SK-MEL-5 (cell line): ENCODE measurements at regions not wholly inside any gene's neighbourhood (a gene's known extent, or its start where the extent isn't known, plus 50 kb on each side); places are given as distances from the start of the nearest gene placed in this dataset.
A peak's percentile ranks its signal among the peaks of the same experiment; 100 is the strongest.

Source experiments
- DNase-seq: peaks from one replicate; pipeline ENCODE4 v3.0.0-alpha.2; 2016; ENCODE audit warnings: low read depth, low spot score
- in situ Hi-C: cut with HindIII; loops from 2 replicates; pipeline ENCODE4 v1.10.0; 2016; ENCODE audit warnings: low sequenced_read_pairs, high pct_unique_total_duplicates, low pct_unique_long_range_greater_than_20kb

DNA sequence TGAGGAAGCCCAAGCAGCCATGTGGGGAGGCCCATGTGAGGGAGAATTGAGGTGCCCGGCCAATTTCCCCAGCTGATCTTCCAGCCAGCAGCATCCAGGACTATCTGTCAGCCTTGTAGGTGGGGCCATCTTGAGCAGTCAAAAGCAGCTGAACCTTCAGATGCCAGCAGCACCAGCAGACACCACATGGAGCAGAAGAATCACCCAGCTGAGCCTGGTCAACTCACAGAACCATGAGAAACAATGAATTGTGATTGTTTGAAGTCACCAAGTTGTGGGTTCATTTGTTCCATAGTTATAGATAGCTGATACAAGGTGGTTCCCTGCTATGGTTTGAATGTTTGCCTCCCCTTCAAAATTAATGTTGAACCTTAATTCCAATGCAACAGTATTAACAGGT, 85.1 kb upstream of the ATP6AP2 start:
- in situ Hi-C loops, result no loop called here

DNA sequence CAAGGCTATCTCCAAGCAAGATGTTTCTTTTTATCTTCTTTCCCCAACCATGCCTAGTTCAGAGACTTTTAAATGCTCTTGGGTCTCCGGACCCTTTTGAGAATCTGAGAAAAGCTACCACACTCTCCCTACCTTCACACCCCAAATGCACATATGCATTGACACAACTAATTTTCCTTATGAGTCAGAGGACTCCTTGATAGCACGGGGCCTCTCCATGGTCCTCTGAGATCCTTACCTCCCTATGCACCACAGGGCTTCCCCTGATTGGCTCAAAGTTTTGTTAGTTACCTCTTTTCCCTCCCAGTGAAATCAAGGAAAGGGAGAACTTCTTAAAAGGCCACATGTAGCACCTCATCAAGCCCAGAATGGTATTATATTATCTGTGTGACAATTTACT, 86.8 kb upstream of the ATP6AP2 start:
- no peak for DNase-seq

More for the DNA sequence above, 85.1 kb upstream of the ATP6AP2 start:
- DNase-seq, result no peak

DNA sequence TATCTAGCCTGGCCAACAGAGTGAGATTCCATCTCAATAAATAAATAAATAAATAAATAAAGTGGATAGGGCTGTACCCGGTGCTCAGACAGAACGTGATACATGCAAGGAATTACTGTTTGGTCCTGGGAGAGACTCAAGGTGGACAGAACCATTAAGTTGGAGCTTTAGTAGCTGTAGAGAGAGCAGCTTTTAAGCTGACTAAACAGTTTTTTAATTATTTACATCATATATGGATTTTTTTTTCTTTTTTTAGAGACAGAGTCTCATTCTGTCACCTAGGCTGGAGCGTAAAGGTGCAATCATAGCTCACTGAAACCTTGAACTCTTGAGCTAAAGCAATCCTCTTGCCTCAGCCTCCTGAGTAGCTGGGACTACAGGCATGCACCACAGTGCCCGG, 92.5 kb upstream of the ATP6AP2 start:
- in situ Hi-C loops, result no loop called here
- no peak for DNase-seq

More for the DNA sequence above, 86.8 kb upstream of the ATP6AP2 start:
- in situ Hi-C loops, result no loop called here

DNA sequence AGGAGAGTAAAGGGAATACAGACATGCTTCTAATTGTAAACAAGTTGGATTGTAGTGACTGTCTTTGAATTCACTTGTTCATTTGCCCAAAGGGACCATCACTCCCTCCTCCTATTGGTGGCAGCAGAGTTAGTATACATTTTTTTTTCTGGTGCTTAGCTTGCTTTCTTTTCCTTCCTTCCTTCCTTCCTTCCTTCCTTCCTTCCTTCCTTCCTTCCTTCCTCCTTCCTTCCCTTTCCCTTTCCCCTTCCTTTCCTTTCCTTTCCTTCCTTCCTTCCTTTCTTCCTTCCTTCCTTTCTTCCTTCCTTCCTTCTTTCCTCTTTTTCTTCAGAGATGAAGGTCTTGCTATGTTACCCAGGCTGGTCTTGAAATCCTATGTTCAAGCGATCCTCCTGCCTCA, 94.8 kb upstream of the ATP6AP2 start:
- no peak for DNase-seq
- in situ Hi-C loops, result no loop called here

DNA sequence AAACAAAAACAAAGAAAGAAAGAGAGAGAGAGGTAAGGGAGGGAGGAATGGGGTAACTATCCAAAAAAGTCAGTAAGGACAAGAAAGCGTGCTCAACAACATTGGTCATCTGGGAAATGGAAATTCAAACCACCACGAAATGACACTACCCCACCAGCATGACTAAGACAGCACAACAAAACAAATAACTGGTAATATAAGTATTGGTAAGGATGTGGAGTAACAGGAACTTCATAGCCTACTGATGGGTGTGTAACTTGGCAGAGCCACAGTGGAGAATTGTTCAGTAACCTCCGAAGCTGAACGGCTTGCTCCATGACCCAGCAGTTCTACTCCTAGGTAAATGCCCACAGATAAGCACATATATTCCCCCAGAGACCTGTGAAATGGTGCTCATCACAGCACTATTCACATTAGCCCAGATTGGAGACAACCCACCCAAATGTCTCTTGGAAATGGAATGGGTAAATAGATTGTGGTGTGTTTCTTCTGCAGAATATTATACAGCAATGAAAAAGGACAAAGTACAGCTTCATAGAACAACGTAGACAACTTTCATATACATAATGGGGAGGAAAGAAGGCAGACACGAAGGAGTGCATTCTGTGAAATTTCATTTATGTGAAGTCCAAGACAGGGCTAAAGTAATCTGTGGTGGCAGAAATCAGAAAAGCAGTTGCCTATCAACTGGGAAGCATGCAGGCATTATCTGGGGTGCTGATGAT, 95.5 kb upstream of the ATP6AP2 start:
- no peak for DNase-seq
- in situ Hi-C loops, result no loop called here

DNA sequence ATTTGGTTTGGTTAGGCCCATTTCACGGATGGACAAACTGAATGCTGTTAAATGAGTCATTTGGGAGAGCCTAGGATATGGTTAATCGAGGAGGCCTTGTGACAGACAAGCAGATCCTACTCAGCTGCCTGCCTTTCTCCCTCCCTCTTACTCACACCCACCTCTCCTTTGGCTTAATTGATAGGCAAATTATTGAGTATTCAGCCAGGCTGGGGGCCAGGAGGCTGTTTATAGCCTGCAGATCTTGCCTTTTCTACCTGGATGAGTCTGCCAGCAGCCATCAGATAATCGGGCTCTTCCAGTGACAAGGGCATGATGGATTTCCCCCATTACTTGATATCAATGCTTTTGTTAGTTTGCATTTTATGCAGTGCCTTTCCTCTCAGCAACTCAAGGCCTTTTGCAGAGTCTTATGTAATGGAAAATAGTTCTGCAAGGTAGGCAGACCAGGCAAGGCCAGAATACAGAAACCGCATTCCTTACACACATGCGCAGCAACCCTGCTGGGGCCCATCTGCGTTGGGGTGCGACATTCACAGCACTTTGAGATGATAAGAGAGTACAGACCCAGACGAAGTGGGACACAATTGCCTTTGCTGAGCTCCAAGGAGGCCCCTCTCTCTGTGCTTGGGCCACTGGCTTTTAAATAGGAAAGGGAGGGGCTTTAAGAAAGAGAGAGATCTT, 96.2 kb upstream of the ATP6AP2 start:
- no peak for DNase-seq
- in situ Hi-C loops, result no loop called here

DNA sequence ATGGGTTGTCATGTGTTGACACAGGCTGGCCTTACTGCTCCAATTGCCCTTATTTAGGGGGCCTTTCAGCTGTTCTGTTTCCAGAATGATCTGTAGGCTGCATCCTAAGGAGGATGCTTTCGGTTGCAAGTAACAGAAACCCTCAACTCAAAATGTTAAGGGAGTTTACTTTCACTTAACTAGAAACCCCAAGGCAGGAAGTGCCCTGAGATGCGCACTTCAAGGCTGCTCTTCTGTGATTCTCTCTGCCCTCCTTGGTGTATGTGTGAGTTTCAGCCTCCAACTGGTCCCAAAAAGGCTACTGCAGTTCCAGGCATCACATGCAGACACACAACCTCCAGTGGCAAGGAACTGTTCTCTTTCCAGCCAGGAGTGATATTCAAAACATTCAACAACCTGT, 97.3 kb upstream of the ATP6AP2 start:
- in situ Hi-C loops, result no loop called here
- no peak for DNase-seq

DNA sequence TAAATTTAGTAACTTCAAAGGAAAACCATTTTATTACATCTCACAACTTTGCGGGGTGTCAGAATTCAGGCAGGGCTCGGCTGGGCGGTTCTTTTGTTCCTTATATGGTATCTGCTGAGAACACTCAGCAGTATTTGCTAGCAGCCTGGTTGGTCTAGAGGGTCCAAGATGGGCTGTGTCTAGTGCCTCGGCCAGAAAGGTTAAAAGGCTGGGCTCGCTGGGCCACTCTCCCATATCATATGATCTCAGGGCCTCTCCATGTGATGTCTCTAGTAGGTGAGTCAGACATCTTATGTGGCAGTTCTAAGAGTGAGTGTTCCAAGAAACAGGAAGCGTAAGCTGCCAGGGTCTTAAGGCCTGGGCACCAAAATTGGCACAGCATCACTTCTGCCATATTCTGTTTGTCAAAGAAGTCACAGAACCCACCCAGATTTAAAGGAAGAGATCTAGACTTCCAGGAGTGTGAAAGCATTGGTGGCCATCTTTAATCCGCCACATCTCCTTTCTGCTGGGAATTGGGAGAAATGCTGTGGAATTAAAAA, 100.9 kb upstream of the ATP6AP2 start:
- no peak for DNase-seq
- in situ Hi-C loops, result no loop called here

DNA sequence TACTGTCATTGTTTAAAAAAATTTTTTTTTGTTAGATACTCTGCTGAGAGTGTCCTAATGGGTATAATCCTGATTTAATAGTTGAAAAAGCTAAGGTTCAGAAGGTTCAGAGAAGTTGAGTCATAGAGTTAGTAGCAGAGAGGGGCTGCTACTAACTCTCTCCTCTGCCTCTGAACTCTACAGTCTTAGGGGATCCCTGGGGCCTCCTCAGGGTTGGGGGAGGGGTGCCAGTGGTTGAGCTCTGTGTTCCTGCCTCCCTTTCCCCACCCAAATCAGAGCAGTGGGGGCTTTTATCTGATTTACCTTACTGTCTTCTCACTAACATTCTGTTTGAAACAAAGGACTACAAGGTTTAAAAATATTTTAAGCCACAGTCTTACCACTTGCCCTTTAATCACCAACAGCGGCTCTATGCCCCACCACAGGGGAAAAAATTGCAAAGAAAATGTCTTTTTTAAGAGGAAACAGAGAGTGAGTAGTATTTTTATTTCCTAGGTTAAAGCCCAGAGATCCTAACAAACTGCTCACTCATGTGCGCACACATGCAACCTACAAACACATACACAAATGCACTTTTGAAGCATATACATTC, 102.2 kb upstream of the ATP6AP2 start:
- no peak for DNase-seq
- in situ Hi-C loops, result no loop called here

DNA sequence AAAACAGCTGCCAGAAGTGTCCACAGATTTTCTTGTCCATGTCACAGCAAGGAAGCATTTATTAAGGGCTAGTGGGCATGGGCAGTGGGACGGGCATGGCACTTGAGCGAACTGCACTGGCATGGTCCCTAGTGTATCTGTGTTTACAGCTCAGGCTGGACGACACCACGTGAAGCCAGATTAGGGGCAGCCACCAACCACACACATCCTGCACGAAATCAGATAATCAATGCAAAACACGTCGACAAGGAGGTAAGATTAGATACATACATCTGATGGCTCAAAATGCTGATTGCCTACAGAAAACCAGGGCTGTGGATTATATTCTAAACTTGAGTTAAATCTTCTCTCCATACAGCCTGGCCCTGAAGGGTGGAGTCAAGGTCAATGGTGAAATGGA, 103.8 kb upstream of the ATP6AP2 start:
- in situ Hi-C loops, result no loop called here
- DNase-seq, result no peak

DNA sequence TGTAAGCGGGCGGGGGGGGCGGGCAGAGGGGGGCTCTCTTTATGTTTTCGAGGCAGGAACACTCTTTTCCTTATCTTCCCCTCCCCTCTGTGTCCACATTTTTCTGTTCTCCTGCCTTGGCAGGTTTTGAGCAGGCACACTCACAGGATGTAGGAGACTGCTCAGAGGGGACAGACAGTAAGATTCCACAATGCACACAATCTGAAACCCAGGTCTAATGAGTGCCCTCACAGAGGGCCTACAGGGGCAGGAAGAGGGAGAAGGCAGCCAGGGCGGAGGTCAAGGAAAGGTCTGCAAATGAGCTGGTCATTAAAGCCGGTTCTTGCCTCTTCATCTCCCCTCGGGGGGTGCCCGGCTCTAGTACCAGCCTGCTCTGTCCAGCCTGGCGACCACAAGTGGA, 106.1 kb upstream of the ATP6AP2 start:
- in situ Hi-C loops, result no loop called here

DNA sequence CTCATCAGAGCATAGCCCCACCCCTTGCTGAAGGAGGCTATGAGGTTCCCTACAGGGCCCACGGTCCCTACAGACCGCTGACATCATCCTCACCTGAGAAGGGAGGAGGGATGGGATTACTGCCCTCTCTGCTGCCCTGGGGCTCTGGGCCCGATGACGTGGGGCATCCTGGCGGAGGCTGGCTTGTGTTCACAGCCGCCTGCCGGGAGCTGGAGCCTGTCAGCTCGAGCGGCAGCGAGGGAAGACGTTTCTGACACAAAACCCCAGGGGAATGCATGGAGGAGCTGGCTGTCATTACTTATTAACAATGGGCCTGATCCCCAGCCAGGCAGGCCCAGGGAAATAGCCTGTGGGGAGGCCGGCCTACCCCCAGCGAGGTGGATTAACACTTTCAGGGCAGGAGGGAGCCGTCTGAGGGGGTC, 106.6 kb upstream of the ATP6AP2 start:
- DNase-seq, result no peak
- in situ Hi-C loops, result no loop called here

More for the DNA sequence above, 106.1 kb upstream of the ATP6AP2 start:
- no peak for DNase-seq

DNA sequence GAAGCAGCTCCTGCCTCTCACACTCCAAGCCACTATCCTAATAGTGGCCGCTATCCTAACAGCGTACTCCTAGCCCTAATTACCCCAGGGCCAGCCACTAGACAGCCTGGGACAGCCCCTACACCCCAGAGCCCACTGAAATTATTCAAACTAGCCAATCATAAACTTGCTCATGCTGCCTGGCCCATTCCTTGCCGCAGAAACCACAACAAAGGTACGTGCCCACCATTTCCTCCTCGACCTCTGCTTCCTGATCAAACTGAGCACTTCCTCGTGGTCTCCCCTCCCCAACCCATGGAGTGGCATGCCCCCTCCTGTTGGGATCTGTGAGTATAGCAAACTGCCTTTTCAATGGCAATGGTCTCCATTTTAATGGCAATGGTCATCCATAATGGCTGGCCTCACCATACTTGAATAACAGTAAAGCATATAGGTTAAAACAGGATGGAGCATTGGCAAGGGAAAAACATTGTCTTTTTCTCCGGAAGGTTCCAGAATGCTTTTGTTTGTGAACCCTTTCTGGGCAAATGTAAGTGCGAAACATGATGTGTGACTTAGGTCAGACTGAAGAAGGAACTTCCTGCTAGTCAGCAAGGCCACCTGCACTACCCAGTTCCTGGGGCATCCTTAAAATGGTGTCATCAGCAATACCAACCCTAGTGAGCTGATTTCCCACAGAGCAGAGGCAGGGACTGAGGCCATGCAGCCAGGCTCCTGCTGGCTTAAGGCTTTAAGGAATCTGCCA, 107.1 kb upstream of the ATP6AP2 start:
- no peak for DNase-seq
- in situ Hi-C loops, result no loop called here

DNA sequence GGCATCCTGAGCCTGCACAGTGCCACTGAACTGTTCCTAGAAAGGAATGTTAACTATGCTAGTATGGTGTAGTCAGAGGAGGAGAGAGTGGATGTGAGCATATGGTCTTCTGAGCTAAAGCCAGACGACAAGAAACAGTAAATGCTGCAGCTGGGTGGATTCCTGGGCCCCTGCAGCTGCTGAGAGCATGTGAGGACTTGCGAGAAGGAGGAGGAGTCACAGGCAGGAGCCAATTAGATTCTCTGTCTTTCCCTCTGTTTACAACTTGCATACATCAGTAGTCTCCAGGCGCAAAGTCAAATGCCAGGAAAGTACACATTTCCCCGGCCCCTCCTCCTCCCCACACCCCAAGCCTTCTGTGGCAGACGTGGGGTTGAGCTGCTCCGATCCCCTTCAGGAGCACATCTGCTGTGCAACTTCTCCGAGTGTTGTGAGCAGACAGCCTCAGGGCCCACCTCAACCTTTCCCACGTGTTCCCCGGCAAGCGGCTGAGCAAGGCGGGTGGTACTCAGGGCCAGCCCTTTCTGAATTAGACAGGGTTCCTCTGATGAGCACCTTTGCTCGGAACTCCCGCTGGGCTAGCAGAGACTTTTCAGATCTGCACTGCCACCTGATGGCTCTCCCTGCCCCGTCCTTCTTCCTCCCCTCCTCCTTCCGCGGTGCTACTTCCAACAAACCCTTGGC, 108.7 kb upstream of the ATP6AP2 start:
- DNase-seq, result peak; percentile 24
- in situ Hi-C loops, result no loop called here

DNA sequence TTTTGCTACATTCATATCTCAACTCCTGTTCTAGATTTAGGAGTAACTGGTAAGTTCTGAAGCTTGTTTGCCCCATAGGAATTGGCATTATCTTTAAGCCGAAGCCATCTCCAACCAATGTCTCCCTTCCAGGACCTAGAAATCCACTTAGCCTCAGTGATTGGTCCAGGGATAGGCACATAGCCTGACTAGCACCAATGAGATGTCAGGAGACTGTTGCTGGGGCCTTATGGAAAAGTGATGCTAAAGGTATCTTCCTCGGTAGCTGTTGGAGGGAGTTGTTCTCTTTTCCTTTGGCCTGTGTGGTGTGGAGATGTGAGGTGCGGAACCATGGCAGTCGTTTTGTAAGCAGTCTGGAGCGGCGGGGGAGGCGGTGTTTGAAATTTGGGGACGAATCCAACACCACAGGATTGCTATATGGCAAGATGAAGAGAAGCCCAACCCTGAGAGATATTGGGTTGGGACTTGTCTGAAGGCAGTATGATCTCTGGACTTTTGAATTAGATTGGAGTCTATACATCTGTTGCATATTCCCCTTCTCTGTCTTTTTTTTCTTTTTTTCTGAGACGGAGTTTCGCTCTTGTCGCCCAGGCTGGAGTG, 109.8 kb upstream of the ATP6AP2 start:
- DNase-seq, result peak; percentile 63
- in situ Hi-C loops, result no loop called here

DNA sequence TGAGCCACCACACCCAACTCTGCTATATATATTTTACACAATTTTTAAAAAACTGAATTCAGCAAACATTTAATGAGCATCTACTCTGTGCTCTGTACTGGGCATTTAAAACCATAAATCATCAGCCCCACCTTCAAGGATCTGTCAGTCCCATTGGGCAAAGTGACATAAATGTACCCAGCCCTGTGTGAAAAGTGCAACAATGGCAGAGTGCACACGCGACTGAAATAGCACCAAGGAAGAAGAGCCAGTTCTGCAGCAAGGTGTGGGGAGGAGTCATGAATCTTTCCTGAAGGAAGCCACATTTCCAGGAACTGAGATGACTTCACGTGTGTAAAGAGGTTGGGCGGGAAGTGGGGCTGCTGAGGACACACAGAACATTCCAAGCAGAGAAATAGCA, 111.5 kb upstream of the ATP6AP2 start:
- in situ Hi-C loops, result no loop called here
- no peak for DNase-seq
